Epithelial cell of esophagus (primary cell): ENCODE measurements at regions not wholly inside any gene's neighbourhood (a gene's known extent, or its start where the extent isn't known, plus 50 kb on each side); places are given as distances from the start of the nearest gene placed in this dataset.

Source experiments
- DNase-seq: peaks from one replicate; pipeline ENCODE4 v3.0.0; 2010; ENCODE audit warnings: low read depth
- H3K4me3 ChIP-seq: 2 replicates; pipeline ENCODE4 v1.5.1; 2011; ENCODE audit warnings: mild to moderate bottlenecking, low read length, control low read depth
- CTCF ChIP-seq: IDR thresholded peaks from 2 replicates; pipeline ENCODE4 v1.5.1; 2011; ENCODE audit warnings: low read depth, mild to moderate bottlenecking, low read length, control low read depth, inconsistent platforms; ENCODE audit not compliant: insufficient read depth; ENCODE audit errors: missing control alignments

- TF ChIP-seq CTCF = no peak
- DNase-seq = no peak
- H3K4me3 ChIP-seq = no peak overlapping the region
Measured at GRCh38 chr16:54679531-54679930, 251.1 kb upstream of the IRX5 start.

- no peak overlapping the region for H3K4me3 ChIP-seq
- DNase-seq = peak; percentile 69
Measured at GRCh38 chr16:54677308-54677950, 253.2 kb upstream of the IRX5 start.

GRCh38 chr16:54673313-54673712 is 257.4 kb upstream of the IRX5 start:
- H3K4me3 ChIP-seq = no peak overlapping the region
- no peak for TF ChIP-seq CTCF
- DNase-seq = peak; percentile 24

More at GRCh38 chr16:54677308-54677950, 253.2 kb upstream of the IRX5 start:
- TF ChIP-seq CTCF = no peak

- H3K4me3 ChIP-seq = no peak overlapping the region
- TF ChIP-seq CTCF = no peak
- DNase-seq = no peak
Measured at GRCh38 chr16:54672500-54672899, 258.2 kb upstream of the IRX5 start.

- H3K4me3 ChIP-seq = no peak overlapping the region
- no peak for TF ChIP-seq CTCF
- DNase-seq = no peak
Measured at GRCh38 chr16:54657709-54658102, 273.0 kb upstream of the IRX5 start.

GRCh38 chr16:54657058-54657708 is 273.5 kb upstream of the IRX5 start:
- DNase-seq = peak; percentile 97
- H3K4me3 ChIP-seq = no peak overlapping the region
- peak; percentile 16 for TF ChIP-seq CTCF

- H3K4me3 ChIP-seq = no peak overlapping the region
Measured at GRCh38 chr16:54655121-54655590, 275.5 kb upstream of the IRX5 start.

More at GRCh38 chr16:54655121-54655590, 275.5 kb upstream of the IRX5 start:
- peak; percentile 21 for DNase-seq
- no peak for TF ChIP-seq CTCF
